ENCODE measurements at regions not wholly inside any gene's neighbourhood (a gene's known extent, or its start where the extent isn't known, plus 50 kb on each side); places are given as distances from the start of the nearest gene placed in this dataset.

GRCh38 chr1:182135946-182136345, 74.4 kb upstream of the ZNF648 start:
- peaks cover 9% of the 10 kb centered on the region for H3K27me3 ChIP-seq (ENCODE audit: insufficient read depth, low read length)
- TF ChIP-seq CTCF (IDR thresholded peaks at IDR 0.05; ENCODE audit: extremely low read depth, low read depth, low read length): no peak
- H2AFZ ChIP-seq (ENCODE audit: low read length): no peak overlapping the region
- H3K4me1 ChIP-seq (ENCODE audit: insufficient read depth, low read length): no peaks in the 10 kb centered on the region
- H3K4me2 ChIP-seq (ENCODE audit: insufficient read depth, low read length): no peak overlapping the region
- H3K79me2 ChIP-seq (ENCODE audit: insufficient read depth, low read length): no peaks in the 10 kb centered on the region
- H4K20me1 ChIP-seq (ENCODE audit: insufficient read depth, low read length): no peaks in the 10 kb centered on the region
- H3K9me3 ChIP-seq (ENCODE audit: low read depth, low read length): no peaks in the 10 kb centered on the region
- H3K4me3 ChIP-seq (ENCODE audit: insufficient read depth, low read length): no peak overlapping the region
- no peak overlapping the region for H3K27ac ChIP-seq (ENCODE audit: low read depth, low read length)
- DNase-seq (ENCODE audit: insufficient read length, low spot score, missing footprints): no peak
- no peaks in the 10 kb centered on the region for H3K36me3 ChIP-seq (ENCODE audit: insufficient read depth, low read length)

GRCh38 chr1:182134257-182134656, 72.7 kb upstream of the ZNF648 start:
- H3K4me2 ChIP-seq (ENCODE audit: insufficient read depth, low read length): no peak overlapping the region

GRCh38 chr1:182133181-182133580, 71.7 kb upstream of the ZNF648 start:
- H3K4me3 ChIP-seq (ENCODE audit: insufficient read depth, low read length): no peak overlapping the region
- no peaks in the 10 kb centered on the region for H3K9me3 ChIP-seq (ENCODE audit: low read depth, low read length)
- peaks cover 5% of the 10 kb centered on the region for H3K27me3 ChIP-seq (ENCODE audit: insufficient read depth, low read length)
- no peak overlapping the region for H2AFZ ChIP-seq (ENCODE audit: low read length)
- DNase-seq (ENCODE audit: insufficient read length, low spot score, missing footprints): no peak
- H3K36me3 ChIP-seq (ENCODE audit: insufficient read depth, low read length): no peaks in the 10 kb centered on the region
- H3K4me1 ChIP-seq (ENCODE audit: insufficient read depth, low read length): no peaks in the 10 kb centered on the region
- H3K79me2 ChIP-seq (ENCODE audit: insufficient read depth, low read length): no peaks in the 10 kb centered on the region
- H3K4me2 ChIP-seq (ENCODE audit: insufficient read depth, low read length): no peak overlapping the region
- no peak for TF ChIP-seq CTCF (IDR thresholded peaks at IDR 0.05; ENCODE audit: extremely low read depth, low read depth, low read length)
- no peaks in the 10 kb centered on the region for H4K20me1 ChIP-seq (ENCODE audit: insufficient read depth, low read length)
- no peak overlapping the region for H3K27ac ChIP-seq (ENCODE audit: low read depth, low read length)

More at GRCh38 chr1:182134257-182134656, 72.7 kb upstream of the ZNF648 start:
- no peak for TF ChIP-seq CTCF (IDR thresholded peaks at IDR 0.05; ENCODE audit: extremely low read depth, low read depth, low read length)
- Histone ChIP-seq H3K4me3 (ENCODE audit: insufficient read depth, low read length) (no peak overlapping the region), H3K36me3 (ENCODE audit: insufficient read depth, low read length) (no peaks in the 10 kb centered on the region), H3K27ac (ENCODE audit: low read depth, low read length) (no peak overlapping the region), H3K9me3 (ENCODE audit: low read depth, low read length) (no peaks in the 10 kb centered on the region), H3K79me2 (ENCODE audit: insufficient read depth, low read length) (no peaks in the 10 kb centered on the region), H3K27me3 (ENCODE audit: insufficient read depth, low read length) (peaks cover 5% of the 10 kb centered on the region), H2AFZ (ENCODE audit: low read length) (no peak overlapping the region), H3K4me1 (ENCODE audit: insufficient read depth, low read length) (no peaks in the 10 kb centered on the region), H4K20me1 (ENCODE audit: insufficient read depth, low read length) (no peaks in the 10 kb centered on the region)
- DNase-seq (ENCODE audit: insufficient read length, low spot score, missing footprints): no peak

GRCh38 chr1:182129398-182129797, 67.9 kb upstream of the ZNF648 start:
- H4K20me1 ChIP-seq (ENCODE audit: insufficient read depth, low read length): no peaks in the 10 kb centered on the region
- no peak overlapping the region for H3K4me3 ChIP-seq (ENCODE audit: insufficient read depth, low read length)
- H3K4me2 ChIP-seq (ENCODE audit: insufficient read depth, low read length): no peak overlapping the region
- TF ChIP-seq CTCF (IDR thresholded peaks at IDR 0.05; ENCODE audit: extremely low read depth, low read depth, low read length): no peak
- no peaks in the 10 kb centered on the region for H3K9me3 ChIP-seq (ENCODE audit: low read depth, low read length)
- no peaks in the 10 kb centered on the region for H3K36me3 ChIP-seq (ENCODE audit: insufficient read depth, low read length)
- no peaks in the 10 kb centered on the region for H3K79me2 ChIP-seq (ENCODE audit: insufficient read depth, low read length)
- H3K4me1 ChIP-seq (ENCODE audit: insufficient read depth, low read length): no peaks in the 10 kb centered on the region
- H3K27me3 ChIP-seq (ENCODE audit: insufficient read depth, low read length): no peaks in the 10 kb centered on the region
- no peak overlapping the region for H3K27ac ChIP-seq (ENCODE audit: low read depth, low read length)
- no peak for DNase-seq (ENCODE audit: insufficient read length, low spot score, missing footprints)
- no peak overlapping the region for H2AFZ ChIP-seq (ENCODE audit: low read length)

All from osteoblast (primary cell).